GM21737 (cell line): ENCODE measurements at regions not wholly inside any gene's neighbourhood (a gene's known extent, or its start where the extent isn't known, plus 50 kb on each side); places are given as distances from the start of the nearest gene placed in this dataset.
"Not testable (repeated sequence)": the region's sequence is repeated elsewhere in the genome, so short reads cannot be mapped to it uniquely, and the experiment has no call there.

ENCODE experiments used
- ATAC-seq: cut with Tn5 transposase; IDR thresholded peaks from one replicate; pipeline ENCODE4 v1.9.1; 2021; ENCODE audit warnings: mild to moderate bottlenecking, moderate library complexity; ENCODE audit not compliant: unreplicated experiment

- ATAC-seq = no peak
Observed at GRCh38 chr18:1528447-1528846, 623.8 kb downstream of the ADCYAP1 start.

DNA sequence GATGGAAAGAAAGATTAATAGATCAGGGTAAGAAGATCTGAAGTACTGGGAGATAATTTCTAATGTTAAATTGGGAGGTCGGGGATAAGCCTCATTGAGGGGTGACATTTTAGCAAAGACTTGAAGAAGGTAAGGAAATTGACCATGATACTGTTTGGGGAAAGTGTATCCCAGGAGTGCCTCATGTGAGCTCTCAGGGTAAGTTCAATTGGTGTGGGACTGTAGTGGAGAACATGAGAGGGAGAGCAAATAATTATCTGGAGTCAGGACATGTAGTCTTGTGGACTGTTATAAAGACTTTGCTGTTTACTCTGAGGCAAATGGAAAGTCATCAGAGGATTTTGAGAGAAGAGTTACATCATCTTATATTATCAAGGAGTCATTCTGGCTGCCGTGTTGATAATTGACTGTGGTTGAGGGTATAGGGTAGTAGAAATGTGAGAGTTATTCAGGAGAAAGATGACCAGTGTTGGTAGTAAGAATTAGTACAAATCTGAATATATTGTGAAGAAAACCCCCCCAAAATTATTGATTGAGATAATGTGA is 624.4 kb downstream of the ADCYAP1 start:
- no peak for ATAC-seq

- no peak for ATAC-seq
Observed at GRCh38 chr18:1530650-1531049, 626.0 kb downstream of the ADCYAP1 start.

- no peak for ATAC-seq
Observed at GRCh38 chr18:1539276-1539675, 634.6 kb downstream of the ADCYAP1 start.

DNA sequence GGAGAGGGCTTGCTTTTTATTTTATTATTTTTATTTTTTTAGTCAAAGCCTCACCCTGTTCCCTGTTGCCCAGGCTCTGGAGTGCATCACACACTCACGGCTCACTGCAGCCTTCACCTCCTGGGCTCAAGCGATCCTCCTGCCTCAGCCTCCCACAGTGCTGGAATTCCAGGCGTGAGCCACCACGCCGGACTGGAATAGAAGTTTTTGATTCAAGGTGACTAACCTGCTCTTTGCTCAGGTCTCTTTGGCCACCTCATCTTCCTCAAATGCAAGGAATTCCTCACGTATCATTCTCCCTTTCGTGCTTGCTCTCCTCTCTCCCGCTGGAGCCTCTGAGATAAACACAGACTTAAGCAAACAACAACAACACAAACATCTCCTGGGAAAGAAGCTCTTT is 636.8 kb downstream of the ADCYAP1 start:
- ATAC-seq = no peak

GRCh38 chr18:1542230-1542774 is 637.6 kb downstream of the ADCYAP1 start:
- no peak for ATAC-seq

GRCh38 chr18:1544016-1544415 is 639.3 kb downstream of the ADCYAP1 start:
- ATAC-seq = no peak

DNA sequence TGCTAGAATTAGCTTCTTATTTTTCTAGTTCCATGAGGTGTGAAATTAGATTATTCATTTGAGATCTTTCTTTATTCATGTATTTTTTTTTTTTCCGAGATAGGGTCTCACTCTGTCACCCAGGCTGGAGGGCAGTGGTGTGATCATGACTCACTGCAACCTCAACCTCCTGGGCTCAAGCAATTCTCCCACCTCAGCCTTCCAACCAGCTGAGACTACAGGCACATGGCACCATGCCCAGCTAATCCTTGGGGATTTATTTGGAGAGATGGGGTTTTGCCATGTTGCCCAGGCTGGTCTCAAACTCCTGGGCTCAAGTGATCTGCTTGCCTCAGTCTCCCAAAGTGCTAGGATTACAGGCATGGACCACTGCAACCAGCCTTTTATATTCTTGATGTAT is 653.0 kb downstream of the ADCYAP1 start:
- ATAC-seq = not testable (repeated sequence)

DNA sequence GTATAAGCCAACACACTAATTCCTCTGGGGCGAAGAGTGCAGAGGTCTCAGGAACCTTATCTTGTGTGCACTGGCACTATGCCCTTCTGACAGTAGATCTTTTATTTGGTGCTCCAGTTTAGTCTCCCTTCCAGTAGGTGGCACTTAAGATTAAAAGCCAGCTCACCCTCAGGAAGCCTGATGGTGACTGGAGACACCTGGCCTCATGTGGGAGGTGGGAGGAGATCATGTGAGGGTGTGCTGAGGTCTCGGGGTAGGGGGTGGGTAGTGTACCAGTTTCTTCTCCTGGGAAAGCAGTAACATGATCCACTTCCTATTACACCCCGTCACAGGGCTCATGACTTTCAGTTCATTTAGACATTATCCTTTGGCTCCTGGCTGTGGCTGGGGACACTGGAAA is 654.9 kb downstream of the ADCYAP1 start:
- ATAC-seq = no peak

- ATAC-seq = no peak
Observed at GRCh38 chr18:1564793-1565192, 660.1 kb downstream of the ADCYAP1 start.

GRCh38 chr18:1571206-1571605 is 666.5 kb downstream of the ADCYAP1 start:
- no peak for ATAC-seq

DNA sequence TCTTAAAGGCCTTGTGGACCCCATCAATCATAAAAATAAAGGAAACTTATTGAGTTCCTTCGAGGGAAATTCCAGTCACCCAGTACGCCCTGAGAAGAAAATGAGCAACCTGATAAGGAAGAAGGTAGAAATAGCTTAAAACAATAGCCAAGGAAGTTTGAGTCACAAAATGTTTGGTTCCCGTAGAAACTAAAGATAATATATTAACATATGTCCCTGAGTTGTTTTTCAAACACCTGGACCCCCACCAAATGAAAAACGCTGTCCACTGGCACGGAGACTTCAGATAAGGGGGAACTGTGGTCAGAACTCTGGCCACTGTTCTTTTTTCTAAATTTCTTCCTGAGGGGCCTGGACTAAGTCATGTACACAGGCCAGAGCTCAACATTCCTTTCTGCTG is 669.1 kb downstream of the ADCYAP1 start:
- no peak for ATAC-seq

- no peak for ATAC-seq
Observed at GRCh38 chr18:1575084-1575483, 670.4 kb downstream of the ADCYAP1 start.

- ATAC-seq = no peak
Observed at GRCh38 chr18:1578505-1578904, 673.8 kb downstream of the ADCYAP1 start.

DNA sequence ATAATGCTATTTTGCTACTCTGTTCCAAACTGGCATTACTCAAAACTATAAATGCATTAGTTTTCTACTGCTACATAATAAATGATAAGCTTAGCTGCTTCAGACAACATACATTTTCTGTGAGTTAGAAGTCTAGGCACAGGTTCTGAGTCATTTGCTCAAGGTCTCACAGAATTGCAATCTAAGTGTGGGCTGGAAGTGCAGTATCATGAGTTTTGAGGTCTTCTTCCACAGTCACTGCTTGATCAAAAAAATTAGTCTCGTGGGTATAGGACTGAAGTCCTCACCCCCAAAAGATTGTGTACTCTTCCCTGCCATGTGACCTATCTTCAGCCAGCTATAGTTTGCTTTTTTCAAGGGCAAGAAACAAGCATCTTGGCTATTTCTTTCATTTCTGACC is 676.9 kb downstream of the ADCYAP1 start:
- no peak for ATAC-seq

GRCh38 chr18:1585881-1586488 is 681.3 kb downstream of the ADCYAP1 start:
- no peak for ATAC-seq

DNA sequence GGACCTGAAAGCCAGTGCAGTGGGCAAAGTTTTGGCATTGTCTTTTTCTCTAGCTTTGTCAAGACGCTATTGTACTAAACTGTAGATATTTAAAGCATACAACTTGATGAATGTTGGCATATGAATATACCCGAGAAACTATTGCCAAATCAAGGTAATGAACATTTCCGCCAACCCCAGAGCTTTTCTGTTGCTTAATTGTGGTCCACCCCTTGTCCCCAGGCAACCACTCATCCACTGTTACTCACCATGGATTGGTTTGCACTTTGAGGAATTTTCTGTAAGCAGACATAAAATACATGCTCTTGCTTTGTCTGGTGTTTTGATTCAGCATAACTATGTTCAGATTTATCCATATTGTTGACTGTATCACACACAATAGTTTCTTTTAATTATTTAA is 688.4 kb downstream of the ADCYAP1 start:
- ATAC-seq = no peak

DNA sequence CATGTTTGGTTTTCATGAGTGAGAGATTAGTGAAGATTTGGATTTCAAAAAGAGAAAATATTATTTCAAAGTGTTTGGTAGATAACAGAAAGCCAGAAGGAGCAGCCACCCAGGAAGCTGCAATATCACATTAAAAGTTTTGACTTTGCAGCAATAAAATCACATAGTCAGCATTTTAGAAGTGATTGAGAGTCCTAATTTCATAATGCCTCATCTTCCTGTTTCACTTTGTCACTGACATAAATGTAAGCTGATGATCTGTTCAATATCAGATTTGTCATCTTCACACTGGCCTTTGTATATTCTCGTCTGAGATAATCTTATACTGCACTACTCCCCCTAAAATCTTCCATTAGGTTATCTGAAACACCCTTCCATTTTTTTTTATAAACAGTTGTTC is 690.5 kb downstream of the ADCYAP1 start:
- no peak for ATAC-seq

- ATAC-seq = no peak
Observed at GRCh38 chr18:1599196-1599595, 694.5 kb downstream of the ADCYAP1 start.

GRCh38 chr18:1604751-1605150 is 700.1 kb downstream of the ADCYAP1 start:
- no peak for ATAC-seq

- ATAC-seq = no peak
Observed at GRCh38 chr18:1618364-1618763, 713.7 kb downstream of the ADCYAP1 start.

- ATAC-seq = no peak
Observed at GRCh38 chr18:1619507-1619906, 714.8 kb downstream of the ADCYAP1 start.

DNA sequence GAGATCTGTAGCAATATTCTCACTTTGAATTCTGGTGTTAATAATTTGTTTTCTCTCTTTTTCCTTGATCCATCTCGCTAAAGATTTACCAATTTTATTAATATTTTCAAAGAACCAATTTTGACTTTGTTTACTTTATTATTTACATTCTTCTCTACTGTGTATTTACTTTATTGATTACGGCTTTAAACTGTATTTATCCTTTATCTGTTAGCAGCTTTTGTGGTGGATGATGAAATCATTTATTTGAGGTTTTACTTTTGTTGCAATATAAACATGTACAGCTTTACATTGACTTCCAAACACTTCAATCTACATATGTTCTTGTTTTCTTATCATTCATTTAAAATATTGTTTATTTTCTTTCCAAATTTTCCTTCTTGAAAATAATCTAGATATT is 719.9 kb downstream of the ADCYAP1 start:
- ATAC-seq = no peak
